Chondrocyte (in vitro differentiated cells): ENCODE measurements at regions not wholly inside any gene's neighbourhood (a gene's known extent, or its start where the extent isn't known, plus 50 kb on each side); places are given as distances from the start of the nearest gene placed in this dataset.

Experiments used
- DNase-seq: peaks from one replicate; pipeline ENCODE4 v3.0.0; 2021; ENCODE audit warnings: mixed read lengths, low spot score
- H3K27ac Mint-ChIP-seq: one replicate; pipeline ENCODE4 v1.8.0; 2021; ENCODE audit warnings: mild to moderate bottlenecking, moderate library complexity, mixed read lengths; ENCODE audit not compliant: unreplicated experiment
- H3K27me3 Mint-ChIP-seq: 2 replicates; pipeline ENCODE4 v1.8.0; 2021; ENCODE audit warnings: low read depth, mixed read lengths
- H3K36me3 Mint-ChIP-seq: 2 replicates; pipeline ENCODE4 v1.8.0; 2021; ENCODE audit warnings: low read depth, mixed read lengths
- H3K4me1 Mint-ChIP-seq: 2 replicates; pipeline ENCODE4 v1.8.0; 2021; ENCODE audit warnings: low read depth, mild to moderate bottlenecking, mixed read lengths
- H3K4me3 Mint-ChIP-seq: one replicate; pipeline ENCODE4 v1.8.0; 2021; ENCODE audit warnings: mild to moderate bottlenecking, moderate library complexity, mixed read lengths; ENCODE audit not compliant: unreplicated experiment
- H3K9me3 Mint-ChIP-seq: 2 replicates; pipeline ENCODE4 v1.8.0; 2021; ENCODE audit warnings: low read depth, mixed read lengths
- CTCF ChIP-seq: fragments of 200-600 bp; sonication (generic); IDR thresholded peaks from 2 replicates; pipeline ENCODE4 v1.5.0; 2021; ENCODE audit warnings: antibody characterized with exemption, mild to moderate bottlenecking, moderate library complexity

GRCh38 chr2:128474962-128475361 lies 156.3 kb upstream of the HS6ST1 start:
- no peak overlapping the region for H3K27ac Mint-ChIP-seq
- DNase-seq, result no peak
- TF ChIP-seq CTCF, result no peak
- peaks cover 5% of the 10 kb centered on the region for H3K36me3 Mint-ChIP-seq
- H3K4me3 Mint-ChIP-seq, result no peak overlapping the region
- peaks cover 5% of the 10 kb centered on the region for H3K27me3 Mint-ChIP-seq
- H3K9me3 Mint-ChIP-seq, result peaks cover 6% of the 10 kb centered on the region
- peaks cover 5% of the 10 kb centered on the region for H3K4me1 Mint-ChIP-seq

- no peak for DNase-seq
These were observed 157.0 kb upstream of the HS6ST1 start for GRCh38 chr2:128475427-128476211.

GRCh38 chr2:128477026-128477820 lies 158.6 kb upstream of the HS6ST1 start:
- H3K27me3 Mint-ChIP-seq, result peaks cover 5% of the 10 kb centered on the region

More at GRCh38 chr2:128475427-128476211, 157.0 kb upstream of the HS6ST1 start:
- H3K27ac Mint-ChIP-seq, result no peak overlapping the region
- peaks cover 5% of the 10 kb centered on the region for H3K27me3 Mint-ChIP-seq
- peaks cover 6% of the 10 kb centered on the region for H3K9me3 Mint-ChIP-seq
- no peak for TF ChIP-seq CTCF
- H3K4me3 Mint-ChIP-seq, result no peak overlapping the region
- H3K4me1 Mint-ChIP-seq, result peaks cover 5% of the 10 kb centered on the region
- peaks cover under 1% of the 10 kb centered on the region for H3K36me3 Mint-ChIP-seq

GRCh38 chr2:128477891-128478290 lies 159.2 kb upstream of the HS6ST1 start:
- Mint-ChIP-seq H3K36me3 (peaks cover 3% of the 10 kb centered on the region), H3K27me3 (peaks cover 5% of the 10 kb centered on the region), H3K9me3 (peaks cover 13% of the 10 kb centered on the region), H3K27ac (no peak overlapping the region), H3K4me3 (no peak overlapping the region), H3K4me1 (peaks cover 5% of the 10 kb centered on the region)
- no peak for TF ChIP-seq CTCF
- no peak for DNase-seq

More at GRCh38 chr2:128477026-128477820, 158.6 kb upstream of the HS6ST1 start:
- DNase-seq, result no peak
- Mint-ChIP-seq H3K4me3 (no peak overlapping the region), H3K27ac (no peak overlapping the region), H3K36me3 (peaks cover 3% of the 10 kb centered on the region), H3K9me3 (peaks cover 13% of the 10 kb centered on the region), H3K4me1 (peaks cover 5% of the 10 kb centered on the region)
- TF ChIP-seq CTCF, result no peak
